ENCODE measurements at regions not wholly inside any gene's neighbourhood (a gene's known extent, or its start where the extent isn't known, plus 50 kb on each side); places are given as distances from the start of the nearest gene placed in this dataset.

GRCh38 chr1:234985516-234986294 lies 142.9 kb downstream of the TOMM20 start:
- TF ChIP-seq CTCF (IDR thresholded peaks at IDR 0.05), result no peak
- no peak for TF ChIP-seq POLR2A (IDR thresholded peaks at IDR 0.05)
- TF ChIP-seq EP300 (IDR thresholded peaks at IDR 0.05), result no peak
- no peak for TF ChIP-seq POLR2AphosphoS5 (IDR thresholded peaks at IDR 0.05)
